HepG2 (cell line): ENCODE measurements at regions not wholly inside any gene's neighbourhood (a gene's known extent, or its start where the extent isn't known, plus 50 kb on each side); places are given as distances from the start of the nearest gene placed in this dataset.
A peak's percentile ranks its signal among the peaks of the same experiment; 100 is the strongest.

Experiments
- ARID2 ChIP-seq: sonication (generic); formaldehyde crosslinking; IDR thresholded peaks from 2 replicates; pipeline ENCODE4 v1.8.1; 2022; ENCODE audit warnings: mild to moderate bottlenecking, missing genetic modification reagents, borderline replicate concordance
- ATF7-NPFF ChIP-seq: sonication (generic); formaldehyde crosslinking; IDR thresholded peaks from 2 replicates; pipeline ENCODE4 v1.8.1; 2023; ENCODE audit warnings: mild to moderate bottlenecking, low read depth, missing genetic modification reagents, moderate library complexity
- ELF4 ChIP-seq: sonication (generic); formaldehyde crosslinking; IDR thresholded peaks from 2 replicates; pipeline ENCODE4 v1.5.0; 2020; ENCODE audit warnings: missing genetic modification reagents, mild to moderate bottlenecking, moderate library complexity, borderline replicate concordance
- ETV5 ChIP-seq: IDR thresholded peaks from 2 replicates; pipeline ENCODE4 v1.6.1; 2018; ENCODE audit warnings: missing biosample characterization, missing genetic modification reagents, inconsistent platforms, borderline replicate concordance
- GATAD1 ChIP-seq: IDR thresholded peaks from 2 replicates; pipeline ENCODE4 v1.6.1; 2016; ENCODE audit warnings: missing genetic modification reagents, missing compliant biosample characterization
- HMGA1 ChIP-seq: sonication (generic); formaldehyde crosslinking; conservative IDR thresholded peaks from 2 replicates; pipeline ENCODE4 v1.4.0; 2020; ENCODE audit warnings: missing genetic modification reagents
- HNRNPK ChIP-seq: fragments of 200-400 bp; formaldehyde crosslinking; IDR thresholded peaks from 2 replicates; pipeline ENCODE4 v1.6.1; 2018; ENCODE audit warnings: low read length, low read depth, moderate library complexity, mild to moderate bottlenecking; ENCODE audit not compliant: poor library complexity, severe bottlenecking
- KLF6 ChIP-seq: IDR thresholded peaks from 2 replicates; pipeline ENCODE4 v1.8.0; 2016; ENCODE audit warnings: missing biosample characterization, missing genetic modification reagents
- MATR3 ChIP-seq: sonication (generic); formaldehyde crosslinking; IDR thresholded peaks from 2 replicates; pipeline ENCODE4 v1.4.0; 2020; ENCODE audit warnings: missing genetic modification reagents
- NAIF1 ChIP-seq: sonication (generic); formaldehyde crosslinking; IDR thresholded peaks from 2 replicates; pipeline ENCODE4 v1.5.0; 2020; ENCODE audit warnings: mild to moderate bottlenecking, missing genetic modification reagents, borderline replicate concordance
- NFIB ChIP-seq: sonication (generic); formaldehyde crosslinking; IDR thresholded peaks from 2 replicates; pipeline ENCODE4 v1.9.0; 2021; ENCODE audit warnings: missing genetic modification reagents, mild to moderate bottlenecking, borderline replicate concordance
- PAF1 ChIP-seq: IDR thresholded peaks from 2 replicates; pipeline ENCODE4 v1.6.1; 2016; ENCODE audit warnings: missing genetic modification reagents, missing compliant biosample characterization
- RAD51 ChIP-seq: fragments of 450-650 bp; IDR thresholded peaks from 2 replicates; pipeline ENCODE4 v1.6.1; 2016; ENCODE audit warnings: borderline replicate concordance
- RFXANK ChIP-seq: IDR thresholded peaks from 2 replicates; pipeline ENCODE4 v1.6.1; 2016
- TCF7 ChIP-seq: sonication (generic); IDR thresholded peaks from 2 replicates; pipeline ENCODE4 v1.6.1; 2016; ENCODE audit warnings: antibody characterized with exemption, low read depth
- ZNF441 ChIP-seq: sonication (generic); formaldehyde crosslinking; IDR thresholded peaks from 2 replicates; pipeline ENCODE4 v1.7.0; 2021; ENCODE audit warnings: missing genetic modification reagents, borderline replicate concordance
- ZNF549 ChIP-seq: sonication (generic); formaldehyde crosslinking; IDR thresholded peaks from 2 replicates; pipeline ENCODE4 v1.5.0; 2020; ENCODE audit warnings: missing genetic modification reagents
- ZNF720 ChIP-seq: sonication (generic); formaldehyde crosslinking; IDR thresholded peaks from 2 replicates; pipeline ENCODE4 v1.4.0; 2020; ENCODE audit warnings: missing genetic modification reagents
- TF ChIP-seq, protein P1 (sequence below): sonication (generic); formaldehyde crosslinking; IDR thresholded peaks from 2 replicates; pipeline ENCODE4 v1.4.0; 2020; ENCODE audit warnings: missing genetic modification reagents; ENCODE audit errors: not compliant biosample characterization
- TF ChIP-seq, protein P2 (sequence below): sonication (generic); formaldehyde crosslinking; IDR thresholded peaks from 2 replicates; pipeline ENCODE4 v1.4.0; 2020; ENCODE audit warnings: low read depth, missing genetic modification reagents
- TF ChIP-seq, protein P3 (sequence below), 2 experiments: fragments of 450-650 bp in 1 of 2; sonication (generic) in 1 of 2; formaldehyde crosslinking; IDR thresholded peaks; 2 replicates each; pipeline versions ENCODE4 v1.5.0 to v1.8.0; 2020 to 2022; ENCODE audit warnings: mild to moderate bottlenecking in 1 of 2, missing genetic modification reagents in 1 of 2

DNA sequence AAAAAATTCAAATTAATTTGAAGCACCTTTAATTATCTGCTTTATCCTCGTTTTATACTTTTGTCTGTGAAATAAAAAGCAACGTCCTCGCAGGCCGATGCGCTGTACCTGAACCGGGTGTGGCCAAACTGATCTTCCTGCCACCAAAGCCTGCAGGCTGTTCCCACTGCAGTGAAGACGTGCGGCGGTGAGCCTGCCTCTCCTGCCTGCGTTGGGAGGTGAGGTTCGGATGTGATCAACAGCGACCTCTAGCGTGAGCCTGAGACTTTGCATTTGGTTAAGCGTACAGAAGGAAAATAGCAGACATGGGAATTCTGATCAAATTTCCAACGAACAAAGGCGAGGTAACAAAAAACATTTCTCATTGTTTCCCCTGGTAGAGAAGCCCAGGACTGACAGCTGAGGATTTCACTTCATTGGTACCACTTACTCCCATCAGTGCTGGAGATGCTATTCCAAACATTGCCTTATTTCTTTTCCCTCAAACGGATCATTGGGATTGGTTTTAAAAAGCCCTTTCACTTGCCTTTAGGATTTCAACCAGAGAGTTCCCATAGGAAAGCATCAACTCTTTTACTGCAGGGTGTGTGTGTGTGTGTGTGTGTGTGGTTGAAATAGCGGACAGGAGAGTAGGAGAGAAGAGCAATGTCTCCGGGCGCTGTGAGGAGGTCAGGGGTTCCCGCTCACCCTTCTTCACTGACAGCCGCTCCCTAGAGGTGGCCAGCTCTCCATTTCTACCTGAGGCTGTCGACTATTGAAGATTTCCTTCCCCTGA lies 56.6 kb upstream of the CCN6 start (continued):
- TF ChIP-seq HNRNPK: peak; percentile 32
- TF ChIP-seq PAF1: no peak
- 0 out of 2 replicates have a peak, but pooled peaks have one; percentile 13 for TF ChIP-seq ETV5 (CRISPR knock-in tag)
- TF ChIP-seq ARID2 (CRISPR knock-in tag): no peak
- no peak for TF ChIP-seq ATF7-NPFF (CRISPR knock-in tag)
- no peak for TF ChIP-seq NFIB (CRISPR knock-in tag)
- TF ChIP-seq GATAD1 (CRISPR knock-in tag): 0 out of 2 replicates have a peak, but pooled peaks have one; percentile 45
- TF ChIP-seq ELF4: no peak
- TF ChIP-seq NAIF1: no peak
- no peak for TF ChIP-seq RFXANK (CRISPR knock-in tag)
- no peak for TF ChIP-seq ZNF549
- TF ChIP-seq, protein P1, sequence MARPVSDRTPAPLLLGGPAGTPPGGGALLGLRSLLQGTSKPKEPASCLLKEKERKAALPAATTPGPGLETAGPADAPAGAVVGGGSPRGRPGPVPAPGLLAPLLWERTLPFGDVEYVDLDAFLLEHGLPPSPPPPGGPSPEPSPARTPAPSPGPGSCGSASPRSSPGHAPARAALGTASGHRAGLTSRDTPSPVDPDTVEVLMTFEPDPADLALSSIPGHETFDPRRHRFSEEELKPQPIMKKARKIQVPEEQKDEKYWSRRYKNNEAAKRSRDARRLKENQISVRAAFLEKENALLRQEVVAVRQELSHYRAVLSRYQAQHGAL (CRISPR knock-in tag): no peak
- TF ChIP-seq MATR3 (CRISPR knock-in tag): no peak
- TF ChIP-seq ZNF720 (CRISPR knock-in tag): no peak
- no peak for TF ChIP-seq ZNF441 (CRISPR knock-in tag)
- TF ChIP-seq, protein P2, sequence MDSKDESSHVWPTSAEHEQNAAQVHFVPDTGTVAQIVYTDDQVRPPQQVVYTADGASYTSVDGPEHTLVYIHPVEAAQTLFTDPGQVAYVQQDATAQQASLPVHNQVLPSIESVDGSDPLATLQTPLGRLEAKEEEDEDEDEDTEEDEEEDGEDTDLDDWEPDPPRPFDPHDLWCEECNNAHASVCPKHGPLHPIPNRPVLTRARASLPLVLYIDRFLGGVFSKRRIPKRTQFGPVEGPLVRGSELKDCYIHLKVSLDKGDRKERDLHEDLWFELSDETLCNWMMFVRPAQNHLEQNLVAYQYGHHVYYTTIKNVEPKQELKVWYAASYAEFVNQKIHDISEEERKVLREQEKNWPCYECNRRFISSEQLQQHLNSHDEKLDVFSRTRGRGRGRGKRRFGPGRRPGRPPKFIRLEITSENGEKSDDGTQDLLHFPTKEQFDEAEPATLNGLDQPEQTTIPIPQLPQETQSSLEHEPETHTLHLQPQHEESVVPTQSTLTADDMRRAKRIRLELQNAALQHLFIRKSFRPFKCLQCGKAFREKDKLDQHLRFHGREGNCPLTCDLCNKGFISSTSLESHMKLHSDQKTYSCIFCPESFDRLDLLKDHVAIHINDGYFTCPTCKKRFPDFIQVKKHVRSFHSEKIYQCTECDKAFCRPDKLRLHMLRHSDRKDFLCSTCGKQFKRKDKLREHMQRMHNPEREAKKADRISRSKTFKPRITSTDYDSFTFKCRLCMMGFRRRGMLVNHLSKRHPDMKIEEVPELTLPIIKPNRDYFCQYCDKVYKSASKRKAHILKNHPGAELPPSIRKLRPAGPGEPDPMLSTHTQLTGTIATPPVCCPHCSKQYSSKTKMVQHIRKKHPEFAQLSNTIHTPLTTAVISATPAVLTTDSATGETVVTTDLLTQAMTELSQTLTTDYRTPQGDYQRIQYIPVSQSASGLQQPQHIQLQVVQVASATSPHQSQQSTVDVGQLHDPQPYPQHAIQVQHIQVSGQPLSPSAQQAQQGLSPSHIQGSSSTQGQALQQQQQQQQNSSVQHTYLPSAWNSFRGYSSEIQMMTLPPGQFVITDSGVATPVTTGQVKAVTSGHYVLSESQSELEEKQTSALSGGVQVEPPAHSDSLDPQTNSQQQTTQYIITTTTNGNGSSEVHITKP (CRISPR knock-in tag): no peak
- TF ChIP-seq RAD51: no peak
- TF ChIP-seq KLF6 (CRISPR knock-in tag): peak; percentile 56; the same call in 1 of the 2 replicates
- TF ChIP-seq HMGA1 (CRISPR knock-in tag): no peak
- TF ChIP-seq TCF7: no peak
- TF ChIP-seq, protein P3, sequence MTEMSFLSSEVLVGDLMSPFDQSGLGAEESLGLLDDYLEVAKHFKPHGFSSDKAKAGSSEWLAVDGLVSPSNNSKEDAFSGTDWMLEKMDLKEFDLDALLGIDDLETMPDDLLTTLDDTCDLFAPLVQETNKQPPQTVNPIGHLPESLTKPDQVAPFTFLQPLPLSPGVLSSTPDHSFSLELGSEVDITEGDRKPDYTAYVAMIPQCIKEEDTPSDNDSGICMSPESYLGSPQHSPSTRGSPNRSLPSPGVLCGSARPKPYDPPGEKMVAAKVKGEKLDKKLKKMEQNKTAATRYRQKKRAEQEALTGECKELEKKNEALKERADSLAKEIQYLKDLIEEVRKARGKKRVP (CRISPR knock-in tag; IDR thresholded peaks at IDR 0.05): no peak
